ENCODE measurements at regions not wholly inside any gene's neighbourhood (a gene's known extent, or its start where the extent isn't known, plus 50 kb on each side); places are given as distances from the start of the nearest gene placed in this dataset.

DNA sequence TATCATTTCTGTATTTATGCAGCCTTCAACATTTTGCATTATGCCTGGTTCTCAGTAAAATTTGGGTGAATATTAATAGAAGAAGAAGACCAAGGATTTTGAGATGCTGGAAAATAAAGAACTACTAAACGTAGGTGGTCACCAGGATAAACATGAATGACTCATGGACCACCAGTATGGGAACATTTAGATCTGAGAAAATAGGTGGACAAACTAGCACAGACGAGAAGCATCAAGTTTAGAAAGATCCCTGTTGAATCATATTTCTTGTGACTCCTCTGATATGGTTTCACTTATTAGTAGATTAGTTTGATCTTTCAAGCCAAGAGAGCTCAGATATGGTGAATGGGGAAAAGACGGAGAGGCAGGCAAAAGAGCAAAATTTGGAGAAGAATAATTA is 97.9 kb downstream of the RAP2B start:
- no peak for TF ChIP-seq POLR2A (IDR thresholded peaks at IDR 0.05; ENCODE audit: low read length)
- TF ChIP-seq GATA1 (IDR thresholded peaks at IDR 0.05; ENCODE audit: low read depth, low read length) = no peak
